ENCODE measurements at regions not wholly inside any gene's neighbourhood (a gene's known extent, or its start where the extent isn't known, plus 50 kb on each side); places are given as distances from the start of the nearest gene placed in this dataset.
"Not testable (repeated sequence)": the region's sequence is repeated elsewhere in the genome, so short reads cannot be mapped to it uniquely, and the experiment has no call there.

DNA sequence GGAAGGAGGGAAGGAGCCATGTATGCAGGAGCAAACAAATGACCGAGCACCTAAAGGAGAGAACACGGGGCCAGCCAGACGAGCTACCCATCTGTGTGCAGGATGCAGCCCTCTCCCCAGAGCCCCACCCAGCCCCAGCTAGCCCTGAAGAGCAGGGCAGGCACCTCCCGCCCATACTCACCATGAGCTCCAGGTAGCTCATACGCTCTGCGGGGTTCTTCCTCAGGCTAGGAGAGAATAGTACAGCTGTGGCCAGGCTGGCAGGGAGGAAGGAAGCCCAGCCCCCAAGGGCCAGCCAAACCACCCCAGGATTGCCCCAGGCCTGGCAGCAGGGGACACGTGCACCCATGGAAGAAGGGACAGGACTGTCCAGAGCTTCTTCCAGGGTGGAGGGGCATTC, 81.9 kb downstream of the KCNJ18 start:
- DNase-seq (no peak), ATAC-seq (replicated peaks in 1 of 4) (no peak)
- Mint-ChIP-seq H3K4me1 (no peaks in the 10 kb centered on the region), H3K27ac (no peak overlapping the region), H3K36me3 (no peaks in the 10 kb centered on the region), H3K9me3 (no peaks in the 10 kb centered on the region), H3K27me3 (peaks cover 0 to 1% of the 10 kb centered on the region in 2 donors), H3K4me3 (no peak overlapping the region)
- ChIA-PET POLR2A (no interaction called here), CTCF (no interaction called here)
- H3K9me3 ChIP-seq: no peaks in the 10 kb centered on the region
- no peak overlapping the region for H3K4me3 ChIP-seq (ENCODE audit: control insufficient read depth in 1 of 2, extremely low read depth in 1 of 2, low read length in 1 of 2)
- no peak overlapping the region for H3K27ac ChIP-seq (ENCODE audit: low read length)
- 77% methylated on average over 3 of the region's 7 CpGs for WGBS (ENCODE audit: insufficient coverage)
- H3K27me3 ChIP-seq (replicated peaks in 1 of 2; ENCODE audit: control insufficient read depth in 2 of 2, extremely low read depth in 1 of 2, insufficient read depth in 2 of 2, low read length in 1 of 2): no peaks in the 10 kb centered on the region
- H3K36me3 ChIP-seq (ENCODE audit: control insufficient read depth in 2 of 2, extremely low read depth in 1 of 2, insufficient read depth in 1 of 2, low read length in 1 of 2): no peaks in the 10 kb centered on the region
- no peaks in the 10 kb centered on the region for H3K4me1 ChIP-seq (ENCODE audit: control insufficient read depth in 1 of 2, extremely low read depth in 1 of 2, insufficient read depth in 2 of 2, low read length in 2 of 2)

GRCh38 chr17:21775566-21775965, 83.2 kb downstream of the KCNJ18 start:
- H3K27me3 ChIP-seq (replicated peaks in 1 of 2; ENCODE audit: control insufficient read depth in 2 of 2, extremely low read depth in 1 of 2, insufficient read depth in 2 of 2, low read length in 1 of 2); H3K36me3 ChIP-seq (ENCODE audit: control insufficient read depth in 2 of 2, extremely low read depth in 1 of 2, insufficient read depth in 1 of 2, low read length in 1 of 2); H3K4me1 Mint-ChIP-seq; H3K4me3 Mint-ChIP-seq; H3K27me3 Mint-ChIP-seq; CTCF ChIA-PET; ATAC-seq (replicated peaks in 1 of 4); DNase-seq; H3K9me3 Mint-ChIP-seq; H3K36me3 Mint-ChIP-seq; H3K9me3 ChIP-seq; H3K4me1 ChIP-seq (ENCODE audit: control insufficient read depth in 1 of 2, extremely low read depth in 1 of 2, insufficient read depth in 2 of 2, low read length in 2 of 2); H3K27ac Mint-ChIP-seq; POLR2A ChIA-PET; H3K4me3 ChIP-seq (ENCODE audit: control insufficient read depth in 1 of 2, extremely low read depth in 1 of 2, low read length in 1 of 2); H3K27ac ChIP-seq (ENCODE audit: low read length): not testable (repeated sequence)
- 87% methylated on average over 3 of the region's 8 CpGs for WGBS (ENCODE audit: insufficient coverage)

DNA sequence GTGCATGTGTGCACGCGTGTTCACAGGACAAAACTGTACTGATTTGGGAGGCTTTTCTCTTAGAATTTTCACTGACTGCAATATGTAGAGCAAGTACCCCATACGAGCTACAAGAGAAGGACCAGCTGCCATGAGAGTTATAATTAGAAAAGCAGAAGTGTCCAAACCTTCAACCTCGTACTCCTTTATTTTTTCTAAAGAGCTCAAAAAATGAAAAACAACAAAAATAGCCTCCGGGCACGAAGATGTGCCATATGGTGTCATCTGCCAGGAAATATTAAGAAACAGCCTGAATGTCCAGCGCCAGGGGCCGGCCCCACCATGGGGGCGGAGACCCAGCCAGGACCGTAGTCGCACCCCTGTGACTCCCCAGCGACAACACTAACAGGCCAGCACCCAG, 84.6 kb downstream of the KCNJ18 start:
- ATAC-seq (replicated peaks in 1 of 4); POLR2A ChIA-PET; H3K27ac ChIP-seq (ENCODE audit: low read length); H3K9me3 ChIP-seq; H3K36me3 Mint-ChIP-seq; H3K4me1 Mint-ChIP-seq; H3K4me3 ChIP-seq (ENCODE audit: control insufficient read depth in 1 of 2, extremely low read depth in 1 of 2, low read length in 1 of 2); H3K4me3 Mint-ChIP-seq; H3K36me3 ChIP-seq (ENCODE audit: control insufficient read depth in 2 of 2, extremely low read depth in 1 of 2, insufficient read depth in 1 of 2, low read length in 1 of 2); H3K4me1 ChIP-seq (ENCODE audit: control insufficient read depth in 1 of 2, extremely low read depth in 1 of 2, insufficient read depth in 2 of 2, low read length in 2 of 2); H3K27me3 Mint-ChIP-seq; CTCF ChIA-PET; H3K9me3 Mint-ChIP-seq; DNase-seq; H3K27ac Mint-ChIP-seq; H3K27me3 ChIP-seq (replicated peaks in 1 of 2; ENCODE audit: control insufficient read depth in 2 of 2, extremely low read depth in 1 of 2, insufficient read depth in 2 of 2, low read length in 1 of 2): not testable (repeated sequence)
- WGBS (ENCODE audit: insufficient coverage): no CpG with 5 or more reads among the region's 12 CpGs

DNA sequence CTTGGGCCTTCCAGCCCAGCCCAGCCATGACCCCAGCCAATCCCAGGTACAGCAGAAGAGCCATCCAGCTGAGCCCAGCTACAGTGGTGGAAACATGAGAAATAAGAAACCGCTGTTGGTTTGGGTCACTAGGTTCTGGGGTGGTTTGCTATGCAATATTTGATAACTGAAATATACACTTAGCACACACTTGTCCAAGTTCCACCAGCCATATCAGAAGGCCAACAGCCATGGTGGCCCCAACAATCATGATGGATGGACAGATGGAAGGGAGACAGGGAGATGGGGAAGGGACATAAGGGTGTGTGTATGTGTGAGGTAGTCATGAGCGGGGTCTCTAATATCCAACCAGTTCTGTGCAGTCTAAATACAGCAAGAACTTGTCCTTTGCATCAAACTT, 86.5 kb downstream of the KCNJ18 start:
- H3K4me1 Mint-ChIP-seq; POLR2A ChIA-PET; CTCF ChIA-PET; H3K36me3 Mint-ChIP-seq; H3K9me3 ChIP-seq; H3K9me3 Mint-ChIP-seq; H3K27ac ChIP-seq (ENCODE audit: low read length); H3K36me3 ChIP-seq (ENCODE audit: control insufficient read depth in 2 of 2, extremely low read depth in 1 of 2, insufficient read depth in 1 of 2, low read length in 1 of 2); DNase-seq; H3K27ac Mint-ChIP-seq; H3K4me3 ChIP-seq (ENCODE audit: control insufficient read depth in 1 of 2, extremely low read depth in 1 of 2, low read length in 1 of 2); H3K4me1 ChIP-seq (ENCODE audit: control insufficient read depth in 1 of 2, extremely low read depth in 1 of 2, insufficient read depth in 2 of 2, low read length in 2 of 2); H3K4me3 Mint-ChIP-seq; H3K27me3 Mint-ChIP-seq; ATAC-seq (replicated peaks in 1 of 4); H3K27me3 ChIP-seq (replicated peaks in 1 of 2; ENCODE audit: control insufficient read depth in 2 of 2, extremely low read depth in 1 of 2, insufficient read depth in 2 of 2, low read length in 1 of 2): not testable (repeated sequence)
- WGBS (ENCODE audit: insufficient coverage): no CpG with 5 or more reads among the region's 2 CpGs

DNA sequence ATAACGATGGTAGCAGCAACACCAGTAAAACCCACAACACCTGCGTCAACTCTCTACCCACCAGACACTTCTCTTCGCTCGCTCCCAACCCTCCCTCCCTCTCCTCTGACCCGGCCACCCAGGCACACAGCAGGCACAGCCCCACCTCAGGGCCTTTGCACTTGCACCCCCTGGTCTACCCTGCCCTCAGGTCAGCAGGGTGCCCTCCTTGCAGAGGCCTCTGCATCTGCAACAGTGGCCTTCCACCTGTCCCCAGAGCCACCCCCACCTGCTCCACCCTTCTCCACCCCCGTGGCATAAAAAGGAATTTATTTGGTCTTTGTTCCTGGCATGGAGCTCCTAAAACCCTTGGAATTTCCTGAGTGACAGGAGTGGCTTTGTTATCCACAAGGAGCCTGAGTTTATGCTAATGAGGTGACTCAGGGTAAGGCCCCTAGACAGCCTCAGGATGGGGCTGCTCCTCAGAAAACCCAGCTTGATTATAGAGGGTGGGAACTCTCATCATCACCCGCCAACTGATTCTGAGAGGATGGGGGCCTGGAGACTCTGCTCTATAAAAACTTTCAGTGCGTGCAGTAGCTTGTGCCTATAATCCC, 88.1 kb downstream of the KCNJ18 start:
- CTCF ChIA-PET; ATAC-seq (replicated peaks in 1 of 4); DNase-seq; H3K4me3 ChIP-seq (ENCODE audit: control insufficient read depth in 1 of 2, extremely low read depth in 1 of 2, low read length in 1 of 2); H3K4me1 ChIP-seq (ENCODE audit: control insufficient read depth in 1 of 2, extremely low read depth in 1 of 2, insufficient read depth in 2 of 2, low read length in 2 of 2); POLR2A ChIA-PET; H3K9me3 ChIP-seq; H3K36me3 Mint-ChIP-seq; H3K4me1 Mint-ChIP-seq; H3K27me3 Mint-ChIP-seq; H3K27ac Mint-ChIP-seq; H3K4me3 Mint-ChIP-seq; H3K36me3 ChIP-seq (ENCODE audit: control insufficient read depth in 2 of 2, extremely low read depth in 1 of 2, insufficient read depth in 1 of 2, low read length in 1 of 2); H3K9me3 Mint-ChIP-seq; H3K27me3 ChIP-seq (replicated peaks in 1 of 2; ENCODE audit: control insufficient read depth in 2 of 2, extremely low read depth in 1 of 2, insufficient read depth in 2 of 2, low read length in 1 of 2); H3K27ac ChIP-seq (ENCODE audit: low read length): not testable (repeated sequence)
- no CpG with 5 or more reads among the region's 8 CpGs for WGBS (ENCODE audit: insufficient coverage)

DNA sequence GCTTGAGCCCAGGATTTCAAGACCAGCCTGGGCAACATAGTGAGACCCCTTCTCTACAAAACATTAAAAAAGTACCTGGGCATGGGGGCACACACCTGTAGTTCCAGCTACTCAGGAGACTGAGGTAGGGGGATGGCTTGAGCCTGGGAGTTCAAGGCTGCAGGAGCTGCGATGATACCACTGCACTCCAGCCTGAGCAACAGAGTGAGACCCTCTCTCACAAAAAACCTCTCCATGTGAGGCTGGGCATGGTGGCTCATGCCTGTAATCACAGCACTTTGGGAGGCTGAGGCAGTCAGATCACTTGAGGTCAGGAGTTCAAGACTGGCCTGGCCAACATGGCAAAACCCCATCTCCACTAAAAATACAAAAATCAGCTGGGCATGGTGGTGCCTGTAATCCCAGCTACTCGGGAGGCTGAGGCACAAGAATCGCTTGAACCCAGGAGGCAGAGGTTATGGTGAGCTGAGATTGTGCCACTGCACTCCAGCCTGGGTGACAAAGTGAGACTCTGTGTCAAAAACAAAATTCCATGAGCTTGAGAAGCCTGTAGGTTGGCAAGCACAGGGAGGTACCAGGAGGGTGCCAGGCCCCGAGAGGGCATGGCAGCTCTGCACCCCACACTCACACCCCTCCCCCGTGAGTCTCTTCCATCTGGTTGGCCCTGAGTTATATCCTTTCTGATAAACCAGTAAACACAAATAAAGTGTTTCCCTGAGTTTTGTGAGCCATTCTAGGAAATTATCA, 88.8 kb downstream of the KCNJ18 start:
- H3K4me1 ChIP-seq (ENCODE audit: control insufficient read depth in 1 of 2, extremely low read depth in 1 of 2, insufficient read depth in 2 of 2, low read length in 2 of 2); H3K27ac Mint-ChIP-seq; H3K36me3 ChIP-seq (ENCODE audit: control insufficient read depth in 2 of 2, extremely low read depth in 1 of 2, insufficient read depth in 1 of 2, low read length in 1 of 2); H3K4me3 ChIP-seq (ENCODE audit: control insufficient read depth in 1 of 2, extremely low read depth in 1 of 2, low read length in 1 of 2); H3K27me3 ChIP-seq (replicated peaks in 1 of 2; ENCODE audit: control insufficient read depth in 2 of 2, extremely low read depth in 1 of 2, insufficient read depth in 2 of 2, low read length in 1 of 2); H3K27me3 Mint-ChIP-seq; H3K4me1 Mint-ChIP-seq; H3K36me3 Mint-ChIP-seq; CTCF ChIA-PET; H3K9me3 ChIP-seq; DNase-seq; H3K4me3 Mint-ChIP-seq; POLR2A ChIA-PET; ATAC-seq (replicated peaks in 1 of 4); H3K27ac ChIP-seq (ENCODE audit: low read length); H3K9me3 Mint-ChIP-seq: not testable (repeated sequence)
- WGBS (ENCODE audit: insufficient coverage): 66% methylated on average over 2 of the region's 5 CpGs

DNA sequence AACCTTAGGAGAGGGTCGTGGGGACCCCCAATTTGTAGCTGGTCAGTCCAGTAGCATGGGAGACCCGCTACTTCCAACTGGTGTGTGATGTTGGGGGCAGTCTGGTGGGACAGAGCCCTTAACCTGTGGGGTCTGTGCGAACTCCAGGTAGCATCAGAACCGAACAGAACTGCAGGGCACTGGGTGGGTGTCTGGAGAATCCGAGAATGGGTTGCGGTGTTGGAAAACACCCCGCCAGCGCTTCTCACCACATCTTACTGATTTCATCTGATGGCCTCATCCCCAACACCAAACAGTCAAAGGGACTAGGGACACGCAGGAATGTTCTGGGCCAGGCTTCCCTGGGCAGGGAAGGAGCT, 89.3 kb downstream of the KCNJ18 start:
- ATAC-seq (replicated peaks in 1 of 4); H3K36me3 ChIP-seq (ENCODE audit: control insufficient read depth in 2 of 2, extremely low read depth in 1 of 2, insufficient read depth in 1 of 2, low read length in 1 of 2); H3K9me3 Mint-ChIP-seq; H3K27me3 Mint-ChIP-seq; H3K9me3 ChIP-seq; H3K4me1 Mint-ChIP-seq; H3K4me1 ChIP-seq (ENCODE audit: control insufficient read depth in 1 of 2, extremely low read depth in 1 of 2, insufficient read depth in 2 of 2, low read length in 2 of 2); H3K27ac Mint-ChIP-seq; POLR2A ChIA-PET; H3K36me3 Mint-ChIP-seq; H3K27me3 ChIP-seq (replicated peaks in 1 of 2; ENCODE audit: control insufficient read depth in 2 of 2, extremely low read depth in 1 of 2, insufficient read depth in 2 of 2, low read length in 1 of 2); DNase-seq; CTCF ChIA-PET; H3K27ac ChIP-seq (ENCODE audit: low read length); H3K4me3 Mint-ChIP-seq; H3K4me3 ChIP-seq (ENCODE audit: control insufficient read depth in 1 of 2, extremely low read depth in 1 of 2, low read length in 1 of 2): not testable (repeated sequence)
- 56% methylated on average over 4 of the region's 9 CpGs for WGBS (ENCODE audit: insufficient coverage)

Data from T-cell (primary cell).